ENCODE measurements at regions not wholly inside any gene's neighbourhood (a gene's known extent, or its start where the extent isn't known, plus 50 kb on each side); places are given as distances from the start of the nearest gene placed in this dataset.

DNA sequence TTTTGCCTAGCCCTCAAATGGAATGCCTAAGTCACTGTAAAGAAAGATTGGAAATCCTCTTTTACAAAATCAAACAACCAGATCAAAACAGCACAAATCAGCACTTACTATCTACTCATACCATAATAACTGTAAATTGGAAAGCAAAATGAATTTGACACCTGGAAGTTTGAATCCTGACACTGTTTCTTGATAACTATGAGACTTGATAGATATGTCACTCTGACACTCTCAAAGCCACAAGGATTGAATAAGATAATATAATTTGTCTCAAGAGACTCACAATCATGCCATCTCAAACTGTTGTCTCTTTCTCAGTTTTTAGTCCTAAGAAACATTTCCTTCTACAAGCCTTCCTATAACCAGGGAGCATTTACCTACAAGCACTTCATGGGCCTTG is 302.6 kb upstream of the DIAPH2 start:
- TF ChIP-seq, protein P1, sequence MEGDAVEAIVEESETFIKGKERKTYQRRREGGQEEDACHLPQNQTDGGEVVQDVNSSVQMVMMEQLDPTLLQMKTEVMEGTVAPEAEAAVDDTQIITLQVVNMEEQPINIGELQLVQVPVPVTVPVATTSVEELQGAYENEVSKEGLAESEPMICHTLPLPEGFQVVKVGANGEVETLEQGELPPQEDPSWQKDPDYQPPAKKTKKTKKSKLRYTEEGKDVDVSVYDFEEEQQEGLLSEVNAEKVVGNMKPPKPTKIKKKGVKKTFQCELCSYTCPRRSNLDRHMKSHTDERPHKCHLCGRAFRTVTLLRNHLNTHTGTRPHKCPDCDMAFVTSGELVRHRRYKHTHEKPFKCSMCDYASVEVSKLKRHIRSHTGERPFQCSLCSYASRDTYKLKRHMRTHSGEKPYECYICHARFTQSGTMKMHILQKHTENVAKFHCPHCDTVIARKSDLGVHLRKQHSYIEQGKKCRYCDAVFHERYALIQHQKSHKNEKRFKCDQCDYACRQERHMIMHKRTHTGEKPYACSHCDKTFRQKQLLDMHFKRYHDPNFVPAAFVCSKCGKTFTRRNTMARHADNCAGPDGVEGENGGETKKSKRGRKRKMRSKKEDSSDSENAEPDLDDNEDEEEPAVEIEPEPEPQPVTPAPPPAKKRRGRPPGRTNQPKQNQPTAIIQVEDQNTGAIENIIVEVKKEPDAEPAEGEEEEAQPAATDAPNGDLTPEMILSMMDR (IDR thresholded peaks at IDR 0.05): no peak
- TF ChIP-seq ZFX (IDR thresholded peaks at IDR 0.05; ENCODE audit: borderline replicate concordance): no peak

DNA sequence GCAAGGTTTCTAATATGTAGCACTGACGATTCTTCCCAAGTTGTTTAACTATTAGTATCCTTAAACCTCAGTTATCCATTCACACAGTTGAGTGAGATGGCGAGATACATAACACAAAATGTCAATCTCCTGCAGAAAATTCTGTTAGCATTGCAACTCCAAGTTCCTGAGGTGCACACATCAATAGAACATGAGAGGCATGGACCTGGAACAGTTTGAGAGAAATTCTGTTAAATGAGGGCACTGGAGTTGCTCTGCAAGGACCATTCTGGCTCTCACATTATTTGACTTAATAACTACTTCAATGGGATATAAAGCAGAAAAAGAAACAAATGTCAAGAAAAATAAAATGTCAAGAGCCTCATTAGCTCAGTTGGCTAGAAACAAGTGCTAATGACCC is 301.2 kb upstream of the DIAPH2 start:
- TF ChIP-seq, protein P1 (IDR thresholded peaks at IDR 0.05): no peak
- TF ChIP-seq ZFX (IDR thresholded peaks at IDR 0.05; ENCODE audit: borderline replicate concordance): no peak
- H3K27ac ChIP-seq: no peak overlapping the region

More for the DNA sequence above, 302.6 kb upstream of the DIAPH2 start:
- H3K27ac ChIP-seq: no peak overlapping the region

DNA sequence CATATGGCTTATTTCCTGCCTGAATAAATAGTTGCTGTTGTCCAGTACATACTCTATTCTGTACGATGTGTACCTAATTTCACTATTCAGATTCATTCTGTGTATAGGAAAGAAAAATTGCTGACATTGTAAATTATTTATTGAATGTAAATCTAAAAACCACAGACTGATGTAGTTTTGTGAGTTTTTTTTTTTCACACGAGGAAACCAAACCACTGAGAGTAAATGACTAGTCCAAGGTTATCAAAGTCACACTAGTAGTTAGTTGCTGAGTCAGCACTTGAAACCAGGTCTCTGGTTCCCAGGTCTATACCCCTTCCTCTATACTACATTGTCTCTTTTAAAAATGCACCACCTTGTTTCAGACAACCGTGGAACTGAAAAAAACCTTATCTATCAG is 298.3 kb upstream of the DIAPH2 start:
- H3K27ac ChIP-seq: no peak overlapping the region
- TF ChIP-seq ZFX (IDR thresholded peaks at IDR 0.05; ENCODE audit: borderline replicate concordance): no peak
- TF ChIP-seq, protein P1 (IDR thresholded peaks at IDR 0.05): no peak

DNA sequence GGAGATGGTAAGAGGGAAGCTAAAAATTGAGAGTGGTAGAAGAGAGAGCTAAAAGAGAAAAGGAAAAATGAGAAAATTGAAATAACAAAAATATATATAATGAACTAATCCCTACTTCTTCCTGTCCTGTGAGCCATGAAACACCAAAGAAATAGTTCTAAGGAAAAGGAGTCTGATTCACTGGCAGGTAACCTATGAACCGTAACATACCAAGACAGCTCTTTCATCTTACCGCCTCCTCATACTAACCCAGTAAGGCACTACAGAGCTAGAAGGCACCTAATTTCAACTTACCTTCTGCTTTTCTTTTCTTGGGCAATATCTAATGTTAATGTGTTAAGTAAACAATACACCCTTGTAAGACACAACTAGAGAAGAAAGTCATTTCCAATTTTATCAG is 297.7 kb upstream of the DIAPH2 start:
- TF ChIP-seq, protein P1 (IDR thresholded peaks at IDR 0.05): no peak
- TF ChIP-seq ZFX (IDR thresholded peaks at IDR 0.05; ENCODE audit: borderline replicate concordance): no peak

DNA sequence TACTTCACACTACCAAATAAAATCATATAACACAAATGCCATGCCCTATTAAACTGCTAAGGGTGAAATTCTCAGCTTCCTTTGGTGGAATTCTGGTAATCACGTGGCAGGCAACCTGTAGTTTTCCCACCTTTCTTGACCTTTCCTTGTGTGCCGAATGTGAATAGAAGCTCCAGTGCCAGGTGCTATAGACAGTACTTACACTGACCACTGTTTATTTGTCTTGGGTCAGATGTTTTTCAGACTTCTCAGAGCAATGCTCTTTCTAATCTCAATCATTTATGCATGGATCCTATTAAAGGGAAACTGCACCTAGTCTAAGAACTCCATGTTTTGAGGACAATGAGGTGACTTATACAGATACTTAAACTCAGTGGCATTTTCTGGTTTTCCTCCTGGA is 296.8 kb upstream of the DIAPH2 start:
- no peak for TF ChIP-seq ZFX (IDR thresholded peaks at IDR 0.05; ENCODE audit: borderline replicate concordance)
- TF ChIP-seq, protein P1 (IDR thresholded peaks at IDR 0.05): no peak
- no peak overlapping the region for H3K27ac ChIP-seq

More for the DNA sequence above, 297.7 kb upstream of the DIAPH2 start:
- H3K27ac ChIP-seq: no peak overlapping the region

DNA sequence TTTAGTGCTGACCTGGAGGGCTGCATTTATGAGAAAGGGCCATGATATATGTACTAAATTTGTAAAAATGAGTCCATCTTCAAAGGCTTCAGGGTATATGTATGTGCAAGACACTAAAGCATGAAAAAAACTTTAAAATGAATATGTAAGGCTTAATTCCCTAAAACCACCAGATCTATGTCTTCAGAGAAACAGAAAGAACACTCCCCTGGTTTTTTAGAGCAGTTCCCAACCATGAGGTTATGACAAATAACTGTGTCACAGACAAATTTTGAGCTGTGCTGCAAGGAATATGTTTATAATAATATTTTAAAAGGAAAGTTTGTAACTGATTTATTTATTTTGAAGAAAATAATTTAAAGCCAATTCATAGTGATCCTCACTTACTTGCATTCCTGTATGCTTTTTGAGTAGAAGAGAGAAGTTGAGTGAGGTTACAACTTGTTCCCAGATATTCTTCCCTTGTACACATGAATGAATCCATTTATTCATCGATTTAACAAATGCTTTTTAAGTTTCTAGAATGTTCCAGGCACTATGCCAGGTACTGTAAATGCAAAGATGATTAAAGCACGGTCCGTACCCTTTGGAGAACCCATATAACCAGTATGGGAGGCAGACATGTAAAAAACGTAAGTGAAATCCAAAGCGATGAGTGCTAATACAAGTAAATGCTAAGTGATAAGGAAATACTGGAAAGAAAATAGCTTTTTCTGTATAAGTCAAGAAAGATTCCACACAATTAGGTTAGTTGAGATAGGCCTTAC is 295.2 kb upstream of the DIAPH2 start:
- TF ChIP-seq, protein P1 (IDR thresholded peaks at IDR 0.05): no peak
- TF ChIP-seq ZFX (IDR thresholded peaks at IDR 0.05; ENCODE audit: borderline replicate concordance): no peak
- H3K27ac ChIP-seq: no peak overlapping the region

DNA sequence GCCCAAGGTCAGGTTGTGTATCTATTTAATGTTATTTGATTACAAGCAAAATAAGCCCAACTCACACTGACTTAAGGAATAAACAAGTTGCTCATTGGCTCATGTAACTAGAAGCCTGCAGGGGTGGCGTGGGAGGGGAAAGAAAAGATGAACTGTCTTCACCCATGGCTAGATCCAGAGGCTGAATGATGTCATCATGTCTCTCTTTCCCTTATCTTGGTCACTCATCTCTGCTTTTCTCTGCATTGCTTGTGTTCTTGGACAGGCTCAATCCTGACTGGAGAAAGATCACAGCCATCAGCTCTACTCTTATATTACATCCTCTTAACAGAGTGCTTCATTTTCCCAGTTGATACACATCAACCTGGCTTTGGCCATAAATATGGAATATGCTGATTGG is 290.0 kb upstream of the DIAPH2 start:
- H3K27ac ChIP-seq: 0 out of 2 replicates have a peak overlapping the region, but pooled peaks have one; percentile 27
- TF ChIP-seq ZFX (IDR thresholded peaks at IDR 0.05; ENCODE audit: borderline replicate concordance): no peak
- TF ChIP-seq, protein P1 (IDR thresholded peaks at IDR 0.05): no peak

Measured in 22Rv1 (cell line).